GM23338 (cell line): ENCODE measurements at regions not wholly inside any gene's neighbourhood (a gene's known extent, or its start where the extent isn't known, plus 50 kb on each side); places are given as distances from the start of the nearest gene placed in this dataset.

Experiments
- CREB1 ChIP-seq: fragments of 250-450 bp; sonication (Bioruptor Pico); IDR thresholded peaks from 2 replicates; pipeline ENCODE4 v1.5.0; 2020; ENCODE audit warnings: low read depth, mild to moderate bottlenecking, moderate library complexity
- POLR2AphosphoS5 ChIP-seq: IDR thresholded peaks from 2 replicates; pipeline ENCODE4 v1.6.1; 2016; ENCODE audit warnings: antibody characterized with exemption, low read depth
- TF ChIP-seq, protein P1 (sequence below), 2 experiments: fragments of 200-600 bp in 1 of 2; sonication (generic) in 1 of 2; conservative IDR thresholded peaks; 2 replicates each; pipeline versions ENCODE4 v1.5.1 to v1.6.1; 2016 to 2017; ENCODE audit warnings: antibody characterized with exemption in 2 of 2, low read depth in 2 of 2, mild to moderate bottlenecking in 2 of 2, moderate library complexity in 1 of 2

DNA sequence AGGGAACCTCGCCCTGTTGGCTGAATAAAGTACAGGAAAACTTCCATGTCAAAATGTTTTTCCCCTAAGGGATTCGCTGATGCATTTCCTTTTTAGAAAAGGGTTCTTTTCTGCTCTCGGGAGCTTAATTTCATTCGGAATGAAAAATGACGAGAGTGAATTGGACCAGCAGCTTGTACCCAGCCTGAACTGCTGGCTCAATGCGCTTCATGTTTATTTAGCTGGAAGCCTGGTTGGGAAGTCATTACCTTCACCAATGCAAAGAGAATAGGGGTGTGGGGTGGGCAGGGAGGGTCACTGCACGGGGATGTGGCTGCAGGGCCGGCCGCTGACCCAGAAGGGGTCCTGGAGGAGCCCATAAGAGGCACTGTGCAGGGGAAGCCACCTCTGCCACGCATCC is 207.7 kb downstream of the ENGASE start:
- TF ChIP-seq, protein P1, sequence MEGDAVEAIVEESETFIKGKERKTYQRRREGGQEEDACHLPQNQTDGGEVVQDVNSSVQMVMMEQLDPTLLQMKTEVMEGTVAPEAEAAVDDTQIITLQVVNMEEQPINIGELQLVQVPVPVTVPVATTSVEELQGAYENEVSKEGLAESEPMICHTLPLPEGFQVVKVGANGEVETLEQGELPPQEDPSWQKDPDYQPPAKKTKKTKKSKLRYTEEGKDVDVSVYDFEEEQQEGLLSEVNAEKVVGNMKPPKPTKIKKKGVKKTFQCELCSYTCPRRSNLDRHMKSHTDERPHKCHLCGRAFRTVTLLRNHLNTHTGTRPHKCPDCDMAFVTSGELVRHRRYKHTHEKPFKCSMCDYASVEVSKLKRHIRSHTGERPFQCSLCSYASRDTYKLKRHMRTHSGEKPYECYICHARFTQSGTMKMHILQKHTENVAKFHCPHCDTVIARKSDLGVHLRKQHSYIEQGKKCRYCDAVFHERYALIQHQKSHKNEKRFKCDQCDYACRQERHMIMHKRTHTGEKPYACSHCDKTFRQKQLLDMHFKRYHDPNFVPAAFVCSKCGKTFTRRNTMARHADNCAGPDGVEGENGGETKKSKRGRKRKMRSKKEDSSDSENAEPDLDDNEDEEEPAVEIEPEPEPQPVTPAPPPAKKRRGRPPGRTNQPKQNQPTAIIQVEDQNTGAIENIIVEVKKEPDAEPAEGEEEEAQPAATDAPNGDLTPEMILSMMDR (conservative IDR thresholded peaks at IDR 0.05; ENCODE audit: low read depth in 2 of 2): no peak
- no peak for TF ChIP-seq CREB1 (CRISPR knock-in tag)
- TF ChIP-seq POLR2AphosphoS5: no peak
